HG02885 (cell line): ENCODE measurements at regions not wholly inside any gene's neighbourhood (a gene's known extent, or its start where the extent isn't known, plus 50 kb on each side); places are given as distances from the start of the nearest gene placed in this dataset.
"Not testable (repeated sequence)": the region's sequence is repeated elsewhere in the genome, so short reads cannot be mapped to it uniquely, and the experiment has no call there.

Source experiments
- ATAC-seq: cut with Tn5 transposase; IDR thresholded peaks from one replicate; pipeline ENCODE4 v1.9.1; 2021; ENCODE audit warnings: mild to moderate bottlenecking; ENCODE audit not compliant: unreplicated experiment, poor library complexity

- no peak for ATAC-seq
Measured at GRCh38 chr1:181191494-181192040, 103.1 kb downstream of the IER5 start.

- ATAC-seq = no peak
Measured at GRCh38 chr1:181192316-181192715, 103.8 kb downstream of the IER5 start.

- no peak for ATAC-seq
Measured at GRCh38 chr1:181202986-181203555, 114.6 kb downstream of the IER5 start.

- no peak for ATAC-seq
Measured at GRCh38 chr1:181204530-181204929, 116.0 kb downstream of the IER5 start.

GRCh38 chr1:181205901-181206300, 117.4 kb downstream of the IER5 start:
- ATAC-seq = no peak

GRCh38 chr1:181206513-181206912, 118.0 kb downstream of the IER5 start:
- ATAC-seq = no peak

- ATAC-seq = no peak
Measured at GRCh38 chr1:181206979-181207790, 118.7 kb downstream of the IER5 start.

- no peak for ATAC-seq
Measured at GRCh38 chr1:181208083-181208482, 119.6 kb downstream of the IER5 start.

GRCh38 chr1:181208967-181209366, 120.5 kb downstream of the IER5 start:
- no peak for ATAC-seq

- no peak for ATAC-seq
Measured at GRCh38 chr1:181213056-181213455, 124.6 kb downstream of the IER5 start.

GRCh38 chr1:181216591-181216994, 128.1 kb downstream of the IER5 start:
- no peak for ATAC-seq

- ATAC-seq = no peak
Measured at GRCh38 chr1:181219938-181220337, 131.4 kb downstream of the IER5 start.

- no peak for ATAC-seq
Measured at GRCh38 chr1:181221078-181221477, 132.6 kb downstream of the IER5 start.

GRCh38 chr1:181222972-181223505, 134.5 kb downstream of the IER5 start:
- no peak for ATAC-seq

GRCh38 chr1:181226728-181227127, 138.2 kb downstream of the IER5 start:
- ATAC-seq = not testable (repeated sequence)

- no peak for ATAC-seq
Measured at GRCh38 chr1:181239086-181239485, 150.6 kb downstream of the IER5 start.

GRCh38 chr1:181246320-181246719, 157.8 kb downstream of the IER5 start:
- not testable (repeated sequence) for ATAC-seq

GRCh38 chr1:181248361-181248760, 159.9 kb downstream of the IER5 start:
- not testable (repeated sequence) for ATAC-seq

GRCh38 chr1:181249186-181249585, 160.7 kb downstream of the IER5 start:
- ATAC-seq = no peak

GRCh38 chr1:181250038-181250437, 161.5 kb downstream of the IER5 start:
- no peak for ATAC-seq

GRCh38 chr1:181251001-181251712, 162.7 kb downstream of the IER5 start:
- ATAC-seq = no peak
